ENCODE measurements at regions not wholly inside any gene's neighbourhood (a gene's known extent, or its start where the extent isn't known, plus 50 kb on each side); places are given as distances from the start of the nearest gene placed in this dataset.

DNA sequence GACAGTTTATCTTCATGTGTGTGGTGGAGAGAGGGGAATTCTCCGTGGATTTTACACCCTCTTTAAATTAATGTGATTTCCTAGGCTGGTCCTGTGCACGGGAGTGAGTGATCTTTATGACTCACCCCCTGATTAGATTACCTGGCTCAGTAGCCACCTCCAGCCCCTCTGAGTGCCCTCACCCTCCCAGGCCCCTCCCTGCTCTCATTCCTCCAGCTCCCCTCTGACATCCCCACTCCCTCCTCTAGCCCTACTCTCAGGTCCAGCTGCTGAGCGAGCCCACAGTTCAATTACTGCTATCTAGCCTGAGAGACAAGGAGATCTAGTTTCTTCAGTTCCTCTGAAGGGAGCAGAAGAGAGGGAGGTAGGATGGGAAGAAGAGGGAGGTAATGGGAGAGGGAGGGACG lies 61.8 kb upstream of the ARAP3 start:
- intact Hi-C loops (cut with DNase I; ENCODE audit: low total_unique reads), result no loop called here
- no peak overlapping the region for H3K4me3 ChIP-seq (ENCODE audit: low read depth, poor library complexity, severe bottlenecking)
- WGBS, 2 donors, result 22 to 25% methylated on average over 4 of the region's 4 CpGs
- no peak for TF ChIP-seq POLR2A (IDR thresholded peaks at IDR 0.05)
- TF ChIP-seq, protein P1, sequence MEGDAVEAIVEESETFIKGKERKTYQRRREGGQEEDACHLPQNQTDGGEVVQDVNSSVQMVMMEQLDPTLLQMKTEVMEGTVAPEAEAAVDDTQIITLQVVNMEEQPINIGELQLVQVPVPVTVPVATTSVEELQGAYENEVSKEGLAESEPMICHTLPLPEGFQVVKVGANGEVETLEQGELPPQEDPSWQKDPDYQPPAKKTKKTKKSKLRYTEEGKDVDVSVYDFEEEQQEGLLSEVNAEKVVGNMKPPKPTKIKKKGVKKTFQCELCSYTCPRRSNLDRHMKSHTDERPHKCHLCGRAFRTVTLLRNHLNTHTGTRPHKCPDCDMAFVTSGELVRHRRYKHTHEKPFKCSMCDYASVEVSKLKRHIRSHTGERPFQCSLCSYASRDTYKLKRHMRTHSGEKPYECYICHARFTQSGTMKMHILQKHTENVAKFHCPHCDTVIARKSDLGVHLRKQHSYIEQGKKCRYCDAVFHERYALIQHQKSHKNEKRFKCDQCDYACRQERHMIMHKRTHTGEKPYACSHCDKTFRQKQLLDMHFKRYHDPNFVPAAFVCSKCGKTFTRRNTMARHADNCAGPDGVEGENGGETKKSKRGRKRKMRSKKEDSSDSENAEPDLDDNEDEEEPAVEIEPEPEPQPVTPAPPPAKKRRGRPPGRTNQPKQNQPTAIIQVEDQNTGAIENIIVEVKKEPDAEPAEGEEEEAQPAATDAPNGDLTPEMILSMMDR (IDR thresholded peaks at IDR 0.05), result no peak
- no peak for DNase-seq (ENCODE audit: low spot score in 2 of 2)

DNA sequence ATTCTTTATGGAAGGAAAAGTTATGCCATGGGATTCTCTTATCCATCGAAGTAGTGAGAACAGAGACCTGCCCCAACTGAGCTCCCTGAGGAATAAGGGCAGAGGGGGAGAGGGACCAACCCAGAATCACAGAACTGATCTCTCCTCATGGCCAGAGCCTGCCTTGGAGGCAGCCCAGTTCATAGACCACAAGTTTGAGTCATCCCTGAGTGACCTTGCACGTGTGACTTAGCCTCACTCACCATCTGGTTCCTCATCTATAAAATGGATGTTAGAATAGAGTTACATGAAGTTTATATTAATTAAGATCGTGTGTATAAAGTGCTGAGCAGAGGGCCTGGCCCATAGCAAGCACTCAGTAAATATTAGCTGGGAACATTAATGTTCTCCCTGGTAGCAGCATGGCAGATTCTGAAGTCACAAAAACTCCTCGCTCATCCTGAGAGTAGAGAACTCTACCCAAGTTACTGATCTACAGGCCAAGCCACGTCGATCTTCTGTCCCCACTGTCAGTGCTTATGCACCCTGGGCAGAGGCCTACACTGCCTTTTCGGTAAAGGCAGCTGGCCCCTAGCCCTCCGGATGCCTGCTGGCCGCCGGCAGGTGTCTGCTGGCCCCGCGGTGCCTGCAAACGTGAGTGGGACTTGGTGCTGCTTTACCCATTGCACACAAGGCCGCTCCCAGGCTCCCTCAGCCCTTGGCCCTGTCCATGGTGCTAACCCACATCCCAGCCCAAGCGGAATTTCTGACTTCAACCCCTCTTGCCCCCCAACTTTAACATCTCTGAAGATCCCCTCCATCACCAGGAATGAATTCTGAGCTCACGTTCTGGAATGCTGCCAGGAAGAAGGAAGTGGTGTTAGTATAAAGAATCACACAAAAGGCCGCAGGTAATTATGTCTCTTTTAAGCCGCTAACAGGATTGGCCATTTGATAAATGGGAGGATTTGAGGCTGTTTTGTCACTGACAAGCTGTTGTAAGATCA lies 61.1 kb upstream of the ARAP3 start:
- intact Hi-C loops (cut with DNase I; ENCODE audit: low total_unique reads), result no loop called here
- DNase-seq (ENCODE audit: low spot score in 2 of 2), result no peak

DNA sequence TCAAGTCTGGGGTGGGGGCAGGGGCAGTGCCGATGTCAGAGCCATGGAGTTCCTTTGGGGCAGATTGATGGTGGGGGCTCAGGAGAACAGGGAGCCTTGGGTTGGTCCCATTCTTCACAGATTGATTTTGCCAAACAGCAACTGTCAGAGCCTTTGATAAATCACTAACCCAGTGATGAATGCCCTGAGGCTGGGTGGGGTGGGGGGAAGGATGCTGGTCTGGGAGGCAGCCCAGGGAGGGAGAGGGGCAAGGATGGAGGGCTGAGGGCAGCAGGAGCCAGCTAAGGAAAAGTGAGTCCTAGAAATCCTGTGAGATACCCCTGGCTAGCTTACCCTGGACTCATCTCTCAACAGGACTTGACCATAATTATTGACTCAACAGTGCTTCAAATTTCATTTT lies 60.1 kb upstream of the ARAP3 start:
- TF ChIP-seq POLR2A (IDR thresholded peaks at IDR 0.05), result no peak
- TF ChIP-seq, protein P1 (IDR thresholded peaks at IDR 0.05), result no peak
- H3K4me3 ChIP-seq (ENCODE audit: low read depth, poor library complexity, severe bottlenecking), result no peak overlapping the region
- DNase-seq (ENCODE audit: low spot score in 2 of 2), result no peak
- 71 to 73% methylated on average over 1 of the region's 1 CpG for WGBS, 2 donors
- intact Hi-C loops (cut with DNase I; ENCODE audit: low total_unique reads), result no loop called here

More for the DNA sequence above, 61.1 kb upstream of the ARAP3 start:
- no peak for TF ChIP-seq POLR2A (IDR thresholded peaks at IDR 0.05)
- TF ChIP-seq, protein P1 (IDR thresholded peaks at IDR 0.05), result no peak
- no peak overlapping the region for H3K4me3 ChIP-seq (ENCODE audit: low read depth, poor library complexity, severe bottlenecking)
- 27% methylated on average over 18 of the region's 18 CpGs for WGBS, 2 donors

DNA sequence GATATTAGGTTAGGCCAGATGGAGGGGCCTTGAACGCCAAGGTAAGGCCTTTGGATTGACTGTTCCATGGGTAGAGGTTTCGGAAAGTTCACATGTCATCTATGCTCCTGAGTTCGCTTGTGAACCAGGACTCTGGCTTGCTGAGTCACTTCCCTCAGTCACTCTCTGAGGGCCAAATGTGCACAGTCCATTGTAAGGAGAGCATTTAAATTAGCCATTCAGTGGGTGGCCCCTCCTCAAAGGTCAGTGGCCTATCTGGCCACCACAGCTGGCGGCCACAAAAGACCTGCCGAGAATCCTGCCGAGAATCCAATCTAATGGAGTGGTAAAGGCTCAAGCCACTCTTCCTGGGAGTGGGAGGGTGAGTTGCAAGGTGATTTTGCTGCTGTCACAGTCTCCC lies 58.9 kb upstream of the ARAP3 start:
- WGBS, 2 donors, result 72 to 81% methylated on average over 5 to 6 of the region's 6 CpGs
- DNase-seq (ENCODE audit: low spot score in 2 of 2), result no peak
- TF ChIP-seq, protein P1 (IDR thresholded peaks at IDR 0.05), result no peak
- no peak for TF ChIP-seq POLR2A (IDR thresholded peaks at IDR 0.05)
- intact Hi-C loops (cut with DNase I; ENCODE audit: low total_unique reads), result no loop called here
- no peak overlapping the region for H3K4me3 ChIP-seq (ENCODE audit: low read depth, poor library complexity, severe bottlenecking)

DNA sequence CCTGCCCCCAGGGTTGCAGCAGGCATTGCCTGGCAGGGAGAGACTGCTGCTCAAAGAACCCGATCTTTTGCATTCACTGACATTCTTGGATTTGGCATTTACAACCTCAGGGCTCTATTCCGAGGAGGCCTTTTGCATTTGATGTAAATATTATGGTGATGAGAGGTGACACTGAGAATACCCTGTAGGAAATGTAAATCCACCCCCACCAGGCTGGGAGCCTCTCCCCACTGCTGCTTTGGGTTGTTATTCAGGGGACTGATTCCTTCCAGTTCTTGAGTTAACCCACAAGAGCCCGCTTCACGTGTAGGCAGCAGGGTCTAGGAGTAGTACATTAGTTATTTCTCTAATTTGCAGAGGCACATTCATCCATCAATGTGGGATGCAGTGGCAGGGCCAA lies 55.5 kb upstream of the ARAP3 start:
- no peak overlapping the region for H3K4me3 ChIP-seq (ENCODE audit: low read depth, poor library complexity, severe bottlenecking)
- intact Hi-C loops (cut with DNase I; ENCODE audit: low total_unique reads), result no loop called here
- TF ChIP-seq POLR2A (IDR thresholded peaks at IDR 0.05), result no peak
- TF ChIP-seq, protein P1 (IDR thresholded peaks at IDR 0.05), result no peak
- 20 to 31% methylated on average over 4 of the region's 4 CpGs for WGBS, 2 donors
- no peak for DNase-seq (ENCODE audit: low spot score in 2 of 2)
